ENCODE measurements at regions not wholly inside any gene's neighbourhood (a gene's known extent, or its start where the extent isn't known, plus 50 kb on each side); places are given as distances from the start of the nearest gene placed in this dataset.

GRCh38 chr18:44526705-44527415 lies 153.8 kb upstream of the SETBP1 start:
- TF ChIP-seq CSRNP3 (CRISPR knock-in tag; IDR thresholded peaks at IDR 0.05): no peak
- no peak for TF ChIP-seq ISL1 (CRISPR knock-in tag; IDR thresholded peaks at IDR 0.05)
- no peak for TF ChIP-seq ZNF565 (CRISPR knock-in tag; conservative IDR thresholded peaks at IDR 0.05; ENCODE audit: low read depth)
- no peak for TF ChIP-seq TSHZ2 (CRISPR knock-in tag; IDR thresholded peaks at IDR 0.05)
- no peak for TF ChIP-seq ESRRG (CRISPR knock-in tag; IDR thresholded peaks at IDR 0.05)
- TF ChIP-seq ZNF70 (CRISPR knock-in tag; IDR thresholded peaks at IDR 0.05): no peak
- no peak for TF ChIP-seq TOX (CRISPR knock-in tag; IDR thresholded peaks at IDR 0.05; ENCODE audit: borderline replicate concordance)
- no peak for TF ChIP-seq TCF4 (CRISPR knock-in tag; IDR thresholded peaks at IDR 0.05; ENCODE audit: borderline replicate concordance)
- TF ChIP-seq ZFP3 (CRISPR knock-in tag; IDR thresholded peaks at IDR 0.05): no peak
- no peak for TF ChIP-seq BACH2 (CRISPR knock-in tag; IDR thresholded peaks at IDR 0.05; ENCODE audit: borderline replicate concordance)
- no peak for TF ChIP-seq ARNTL (CRISPR knock-in tag; IDR thresholded peaks at IDR 0.05; ENCODE audit: borderline replicate concordance, low read depth)
- TF ChIP-seq GLIS3 (CRISPR knock-in tag; IDR thresholded peaks at IDR 0.05): no peak
- no peak for TF ChIP-seq ZC3H10 (CRISPR knock-in tag; IDR thresholded peaks at IDR 0.05)
- TF ChIP-seq ZNF8 (CRISPR knock-in tag; IDR thresholded peaks at IDR 0.05): no peak
- TF ChIP-seq, protein P1, sequence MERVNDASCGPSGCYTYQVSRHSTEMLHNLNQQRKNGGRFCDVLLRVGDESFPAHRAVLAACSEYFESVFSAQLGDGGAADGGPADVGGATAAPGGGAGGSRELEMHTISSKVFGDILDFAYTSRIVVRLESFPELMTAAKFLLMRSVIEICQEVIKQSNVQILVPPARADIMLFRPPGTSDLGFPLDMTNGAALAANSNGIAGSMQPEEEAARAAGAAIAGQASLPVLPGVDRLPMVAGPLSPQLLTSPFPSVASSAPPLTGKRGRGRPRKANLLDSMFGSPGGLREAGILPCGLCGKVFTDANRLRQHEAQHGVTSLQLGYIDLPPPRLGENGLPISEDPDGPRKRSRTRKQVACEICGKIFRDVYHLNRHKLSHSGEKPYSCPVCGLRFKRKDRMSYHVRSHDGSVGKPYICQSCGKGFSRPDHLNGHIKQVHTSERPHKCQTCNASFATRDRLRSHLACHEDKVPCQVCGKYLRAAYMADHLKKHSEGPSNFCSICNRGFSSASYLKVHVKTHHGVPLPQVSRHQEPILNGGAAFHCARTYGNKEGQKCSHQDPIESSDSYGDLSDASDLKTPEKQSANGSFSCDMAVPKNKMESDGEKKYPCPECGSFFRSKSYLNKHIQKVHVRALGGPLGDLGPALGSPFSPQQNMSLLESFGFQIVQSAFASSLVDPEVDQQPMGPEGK (CRISPR knock-in tag; IDR thresholded peaks at IDR 0.05; ENCODE audit: borderline replicate concordance): no peak
- ATAC-seq: no peak

- ATAC-seq: no peak
These were observed 147.6 kb upstream of the SETBP1 start for GRCh38 chr18:44533071-44533470.

More at GRCh38 chr18:44533071-44533470, 147.6 kb upstream of the SETBP1 start:
- no peak for TF ChIP-seq CSRNP3 (CRISPR knock-in tag; IDR thresholded peaks at IDR 0.05)
- no peak for TF ChIP-seq TSHZ2 (CRISPR knock-in tag; IDR thresholded peaks at IDR 0.05)
- no peak for TF ChIP-seq GLIS3 (CRISPR knock-in tag; IDR thresholded peaks at IDR 0.05)
- TF ChIP-seq BACH2 (CRISPR knock-in tag; IDR thresholded peaks at IDR 0.05; ENCODE audit: borderline replicate concordance): no peak
- TF ChIP-seq ARNTL (CRISPR knock-in tag; IDR thresholded peaks at IDR 0.05; ENCODE audit: borderline replicate concordance, low read depth): no peak
- no peak for TF ChIP-seq ZNF8 (CRISPR knock-in tag; IDR thresholded peaks at IDR 0.05)
- TF ChIP-seq SNAI2 (CRISPR knock-in tag; IDR thresholded peaks at IDR 0.05): no peak
- no peak for TF ChIP-seq POU6F1 (CRISPR knock-in tag; IDR thresholded peaks at IDR 0.05; ENCODE audit: borderline replicate concordance, low read depth)
- no peak for TF ChIP-seq CSDC2 (CRISPR knock-in tag; IDR thresholded peaks at IDR 0.05)
- TF ChIP-seq ZNF70 (CRISPR knock-in tag; IDR thresholded peaks at IDR 0.05): no peak
- no peak for TF ChIP-seq ZFP3 (CRISPR knock-in tag; IDR thresholded peaks at IDR 0.05)
- no peak for TF ChIP-seq PPARA (CRISPR knock-in tag; IDR thresholded peaks at IDR 0.05; ENCODE audit: borderline replicate concordance)

Data from SK-N-SH treated with all-trans-retinoic acid at 6 μM for 48 hours (cell line).